HUDEP-2 (cell line): ENCODE measurements at regions not wholly inside any gene's neighbourhood (a gene's known extent, or its start where the extent isn't known, plus 50 kb on each side); places are given as distances from the start of the nearest gene placed in this dataset.
"Not testable (repeated sequence)": the region's sequence is repeated elsewhere in the genome, so short reads cannot be mapped to it uniquely, and the experiment has no call there.

ENCODE experiments used
- DNase-seq, 76 experiments: peaks; one replicate each; lab custom pipeline; 2025; ENCODE audit not compliant: unreplicated experiment in 76 of 76; lab: John Stamatoyannopoulos, UW

DNA sequence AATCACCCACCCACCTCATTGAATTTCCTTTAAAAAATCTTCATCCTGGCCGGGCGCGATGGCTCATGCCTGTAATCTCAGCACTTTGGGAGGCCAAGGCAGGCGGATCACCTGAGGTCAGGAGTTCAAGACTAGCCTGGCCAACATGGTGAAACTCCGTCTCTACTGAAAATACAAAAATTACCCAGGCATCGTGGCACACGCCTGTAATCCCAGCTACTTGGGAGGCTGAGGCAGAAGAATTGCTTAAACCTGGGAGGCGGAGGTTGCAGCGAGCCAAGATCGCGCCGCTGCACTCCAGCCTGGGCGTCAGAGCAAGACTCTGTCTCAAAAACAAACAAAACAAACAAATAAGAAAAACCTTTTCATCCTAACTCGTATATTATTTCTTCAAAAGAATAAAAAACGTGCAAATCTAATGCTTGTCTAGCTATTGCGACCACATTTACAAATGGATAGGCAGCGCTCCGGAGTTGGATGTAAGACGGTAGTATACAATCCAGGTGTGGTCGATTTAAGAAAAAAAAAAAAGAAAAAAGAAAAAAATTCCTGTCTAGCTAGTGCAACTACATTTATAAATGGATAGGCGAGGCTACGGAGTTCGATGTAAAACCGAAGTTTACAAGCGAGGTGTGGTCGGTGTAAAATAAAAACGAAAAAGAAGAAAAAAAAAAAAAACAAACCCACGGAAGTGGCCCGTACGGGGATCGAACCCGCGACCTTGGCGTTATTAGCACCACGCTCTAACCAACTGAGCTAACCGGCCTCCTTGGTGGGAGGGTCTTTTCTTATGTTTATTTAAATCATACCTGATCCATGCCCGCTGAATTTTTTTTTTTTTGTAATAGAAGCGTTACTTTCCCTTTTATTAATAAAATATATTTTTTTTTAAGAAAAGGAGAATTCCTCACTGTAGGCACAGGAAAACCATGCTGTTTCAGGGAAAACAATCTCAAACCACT, 70.7 kb upstream of the PRSS16 start:
- peak in 53 of 76 experiments; percentile 13 to 74 (median 49) for DNase-seq

DNA sequence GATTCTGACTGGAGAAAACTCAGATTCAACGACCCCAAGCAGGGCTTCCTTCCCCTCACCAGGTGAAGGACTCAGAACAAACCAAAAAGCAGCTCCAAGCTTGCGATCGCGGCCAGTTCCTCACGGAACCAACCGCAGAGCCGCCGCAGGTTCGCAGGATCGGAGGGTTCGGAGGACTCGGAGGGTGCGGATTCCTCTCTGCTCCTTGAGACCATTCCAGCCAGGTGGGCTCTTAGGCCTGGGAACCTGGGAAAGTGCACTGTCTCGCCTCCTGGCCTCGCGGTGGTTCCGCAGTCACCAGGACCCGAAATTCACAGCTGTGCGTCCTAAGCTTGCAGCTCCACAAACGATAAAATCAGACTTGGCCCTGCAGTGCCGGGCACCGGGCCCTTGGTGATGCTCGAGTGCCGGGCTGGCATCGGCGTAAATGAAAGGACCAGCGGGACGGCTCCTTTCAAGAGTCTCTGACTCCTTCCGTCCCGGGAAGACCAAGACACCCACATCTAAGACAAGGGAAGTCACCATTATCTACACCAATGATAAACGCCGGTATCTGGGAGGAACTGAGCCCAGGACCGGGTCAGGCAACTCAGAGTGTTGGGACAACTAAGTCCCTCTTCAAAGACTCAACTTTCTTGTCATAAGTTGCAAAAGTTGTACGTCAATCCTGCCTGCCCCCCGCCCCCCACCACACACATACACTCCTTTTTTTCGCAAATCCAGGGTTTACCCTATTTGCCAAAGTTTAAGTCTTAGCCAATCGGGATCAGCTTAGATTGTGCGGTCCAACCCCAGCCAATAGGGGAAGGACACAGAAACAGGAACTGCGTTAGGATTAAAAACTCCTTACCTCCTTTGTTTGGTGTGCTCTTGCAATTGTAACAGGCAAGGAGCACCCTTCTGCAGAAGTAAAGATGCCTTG, 69.8 kb upstream of the PRSS16 start:
- peak in 75 of 76 experiments; percentile 62 to 95 (median 89) for DNase-seq

DNA sequence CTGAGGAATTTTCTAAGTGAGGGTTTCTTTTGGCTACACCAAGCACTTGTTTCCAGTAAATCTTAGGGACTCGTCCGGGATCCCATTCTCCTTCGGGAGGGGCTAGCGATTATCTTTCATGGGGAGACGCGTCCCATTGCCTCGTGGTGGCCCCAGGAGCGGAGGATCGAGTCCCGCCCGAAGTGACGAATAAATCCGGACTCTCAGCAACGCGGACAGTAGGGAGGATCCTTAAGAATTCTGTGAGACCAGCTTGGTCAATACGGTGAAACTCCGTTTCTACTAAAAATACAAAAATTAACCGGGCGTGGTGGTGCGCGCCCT, 69.1 kb upstream of the PRSS16 start:
- DNase-seq, result peak in 18 of 76 experiments; percentile 20 to 70 (median 56)

DNA sequence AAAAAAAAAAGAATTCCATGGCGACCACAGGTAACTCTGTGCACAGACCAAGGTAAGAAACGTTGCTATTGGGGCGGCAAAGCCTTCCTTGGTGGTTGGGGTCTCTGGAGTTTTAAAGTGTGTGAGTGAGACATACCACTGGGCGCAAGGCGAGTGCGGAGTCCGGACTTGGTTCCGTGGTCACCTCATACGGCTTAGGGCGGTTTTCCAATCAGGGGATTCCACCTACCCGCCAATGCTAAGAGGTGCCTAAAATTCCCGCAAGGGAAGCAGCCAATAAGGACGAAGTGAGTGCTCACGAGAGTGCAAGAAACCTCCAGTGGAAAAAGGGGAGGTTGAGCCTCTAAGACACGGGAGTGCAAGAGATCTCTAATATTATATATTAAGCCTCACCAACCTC, 68.6 kb upstream of the PRSS16 start:
- no peak for DNase-seq

DNA sequence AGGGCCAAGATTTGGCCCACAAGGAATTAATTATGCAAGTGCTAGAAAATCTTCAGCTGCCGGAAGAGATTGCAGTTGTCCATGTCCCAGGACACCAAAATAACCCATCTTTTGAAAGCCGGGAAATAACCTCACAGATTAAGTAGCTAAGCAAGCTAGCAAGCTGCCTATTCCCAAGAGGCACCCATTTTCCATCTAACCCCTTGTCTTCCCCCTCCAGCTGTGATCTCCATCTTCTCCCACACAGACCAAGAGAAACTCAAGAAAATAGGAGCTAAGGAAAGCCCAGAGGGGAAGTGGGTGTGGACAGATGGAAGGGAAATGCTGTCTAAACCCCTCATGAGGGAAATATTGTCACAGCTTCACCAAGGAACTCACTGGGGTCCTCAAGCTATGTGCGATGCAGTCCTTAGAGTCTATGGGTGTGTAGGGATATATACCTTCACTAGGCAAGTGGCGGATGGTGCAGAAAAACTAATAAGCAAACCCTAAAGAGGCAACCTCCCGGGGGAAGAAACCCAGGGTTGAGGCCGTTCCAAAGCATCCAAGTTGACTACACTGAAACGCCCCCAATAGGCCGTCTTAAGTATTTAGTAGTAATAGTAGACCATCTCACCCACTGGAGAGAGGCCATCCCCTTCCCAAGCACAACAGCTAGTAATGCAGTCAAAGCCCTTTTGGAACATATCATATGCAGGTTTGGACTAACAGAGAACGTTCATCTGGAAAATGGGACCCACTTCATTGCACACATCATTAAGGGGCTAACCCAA, 64.3 kb upstream of the PRSS16 start:
- no peak for DNase-seq

DNA sequence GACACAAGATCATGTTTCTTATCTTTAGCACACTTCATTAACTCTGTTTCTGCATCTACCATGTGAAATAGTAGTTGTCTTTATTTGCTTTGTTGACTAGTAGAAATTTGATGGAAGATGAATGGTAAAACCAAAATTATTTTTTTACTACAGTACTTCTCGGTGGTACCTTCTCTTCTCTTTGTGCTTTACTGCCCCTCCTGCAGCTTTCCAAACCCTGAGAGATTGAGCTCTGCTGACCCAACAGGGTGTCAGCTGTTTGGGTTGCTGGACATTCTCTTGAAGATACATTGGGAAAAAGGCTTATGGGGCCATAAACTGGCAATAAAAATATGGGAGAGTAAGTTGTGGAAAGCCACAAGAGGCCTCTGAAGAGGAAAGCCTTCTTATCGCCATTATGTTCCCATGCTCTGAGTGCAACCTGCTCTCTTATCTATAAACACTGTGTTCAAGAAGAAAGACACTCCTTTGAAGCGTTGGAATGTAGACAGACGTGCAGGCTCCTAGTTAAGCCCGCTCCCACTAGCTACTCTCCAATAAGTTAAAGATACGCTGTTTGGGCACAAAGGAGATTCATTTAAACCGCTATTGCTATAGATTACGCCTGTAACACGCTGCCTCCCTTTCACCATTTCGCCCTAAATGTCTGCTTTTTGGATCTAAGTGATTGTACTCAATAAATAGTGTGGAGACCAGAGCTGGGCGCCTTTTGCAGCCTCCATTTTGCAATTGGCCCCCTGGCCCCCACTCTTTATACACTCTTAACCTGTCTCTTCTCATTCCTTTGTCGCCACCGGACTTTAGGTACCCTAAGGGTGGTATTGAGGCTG, 60.1 kb upstream of the PRSS16 start:
- DNase-seq, result peak in 61 of 76 experiments; percentile 13 to 84 (median 58)

DNA sequence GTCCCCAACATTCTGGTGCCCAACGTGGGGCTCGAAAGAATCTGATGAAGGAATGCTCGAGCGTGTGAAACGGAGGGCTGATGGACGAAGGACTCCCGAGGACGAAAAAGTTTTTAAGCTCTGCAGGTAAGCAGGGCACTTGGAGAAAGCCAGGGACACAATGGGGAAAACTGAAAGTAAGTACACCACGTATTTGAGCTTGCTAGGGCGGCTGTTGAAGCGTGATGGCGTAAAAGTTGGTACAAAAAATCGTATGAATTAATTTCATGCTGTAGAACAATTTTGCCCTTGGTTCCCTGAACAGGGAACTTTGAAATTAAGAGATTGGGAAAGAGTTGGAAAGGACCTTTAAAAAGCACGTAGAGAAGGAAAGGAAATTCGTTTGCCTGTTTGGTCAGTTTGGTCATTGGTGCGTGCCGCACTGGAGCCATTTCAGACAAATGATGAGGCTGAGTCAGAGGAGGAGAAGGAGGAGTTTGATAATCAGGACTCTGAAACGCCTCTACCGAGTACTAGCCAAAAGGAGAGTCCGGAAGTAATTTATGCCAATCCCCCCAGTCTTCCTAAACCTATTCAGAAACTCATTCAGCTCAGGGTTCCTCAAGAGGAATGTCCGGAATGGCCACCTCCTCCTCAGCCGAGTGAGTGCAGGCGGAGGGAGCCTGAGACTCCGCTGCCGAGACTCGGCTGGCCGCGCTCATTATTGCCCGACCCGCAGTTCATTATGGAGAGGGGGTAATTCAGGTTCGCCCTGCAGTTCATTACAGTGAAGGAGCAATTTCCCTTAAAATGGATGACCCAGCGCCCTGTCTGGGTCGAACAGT, 59.2 kb upstream of the PRSS16 start:
- DNase-seq, result peak in 71 of 76 experiments; percentile 22 to 90 (median 73)

DNA sequence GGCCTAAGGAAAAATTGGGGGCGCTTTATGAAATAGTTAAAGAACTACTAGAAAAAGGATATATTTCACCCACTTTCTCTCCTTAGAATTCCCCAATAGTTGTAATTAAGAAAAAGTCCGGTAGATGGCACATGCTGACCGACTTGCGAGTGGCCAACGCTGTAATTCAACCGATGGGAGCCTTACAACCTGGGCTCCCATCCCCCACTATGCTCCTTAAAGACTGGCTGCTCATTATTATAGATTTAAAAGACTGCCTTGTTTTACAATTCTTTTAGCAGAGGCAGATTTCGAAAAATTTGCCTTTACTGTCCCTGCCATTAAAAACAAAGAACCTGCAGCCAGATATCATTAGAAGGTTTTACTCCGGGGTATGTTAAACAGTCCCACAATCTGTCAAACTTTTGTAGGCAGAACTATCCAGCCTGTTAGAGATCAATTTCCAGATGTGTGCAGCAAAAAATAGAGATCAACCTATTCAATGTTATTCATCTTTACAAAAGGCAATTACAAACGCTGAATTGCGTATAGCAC, 58.5 kb upstream of the PRSS16 start:
- DNase-seq, result peak in 64 of 76 experiments; percentile 33 to 92 (median 72)

DNA sequence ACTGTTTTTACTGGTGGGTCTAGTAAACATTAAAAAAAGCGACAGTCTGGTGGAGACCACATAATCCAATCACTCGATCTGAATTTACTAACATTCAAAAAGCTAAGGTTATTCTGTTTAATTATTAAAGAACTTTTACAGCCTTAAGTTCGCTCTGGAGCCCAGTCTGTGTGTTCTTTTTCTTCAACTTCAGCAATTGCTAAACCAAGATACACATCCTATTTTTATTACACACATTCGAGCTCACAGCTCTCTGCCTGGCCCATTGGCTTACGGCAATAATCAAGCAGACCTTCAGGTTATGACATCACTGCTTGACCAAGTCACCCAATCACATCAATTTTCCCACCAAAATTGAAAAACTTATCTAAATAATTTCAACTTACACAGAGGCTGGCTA, 57.4 kb upstream of the PRSS16 start:
- no peak for DNase-seq

DNA sequence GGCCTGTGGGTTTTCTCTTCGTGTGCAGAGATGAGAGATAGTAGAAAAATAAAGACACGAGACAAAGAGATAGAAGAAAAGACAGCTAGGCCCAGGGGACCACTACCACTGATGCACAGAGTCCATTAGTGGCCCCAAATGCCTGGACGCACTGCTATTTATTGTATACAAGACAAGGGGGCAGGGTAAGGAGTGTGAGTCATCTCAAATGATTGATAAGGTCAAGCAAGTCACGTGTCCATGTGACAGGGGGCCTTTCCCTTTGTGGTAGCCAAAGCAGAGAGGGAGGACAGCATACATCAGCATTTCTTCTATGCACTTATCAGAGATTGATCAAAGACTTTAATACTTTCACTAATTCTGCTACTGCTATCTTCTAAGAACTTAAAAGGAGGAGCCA, 53.0 kb upstream of the PRSS16 start:
- peak in 8 of 76 experiments; percentile 9 to 31 (median 18) for DNase-seq

DNA sequence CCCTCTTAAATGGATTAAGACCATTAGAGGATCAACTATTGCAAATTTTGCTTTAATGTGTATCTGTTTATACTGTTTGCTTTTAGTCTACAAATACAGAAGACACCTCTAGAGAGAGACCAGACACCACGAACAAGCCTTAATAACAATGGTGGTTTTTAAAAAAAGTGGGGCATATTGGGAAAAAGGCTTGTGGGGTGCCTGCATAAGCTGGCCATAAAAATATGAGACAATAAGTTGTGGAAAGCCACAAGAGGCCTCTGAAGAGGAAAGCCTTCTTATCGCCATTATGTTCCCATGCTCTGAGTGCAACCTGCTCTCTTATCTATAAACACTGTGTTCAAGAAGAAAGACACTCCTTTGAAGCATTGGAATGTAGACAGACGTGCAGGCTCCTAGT, 52.0 kb upstream of the PRSS16 start:
- not testable (repeated sequence) for DNase-seq
